ENCODE measurements at regions not wholly inside any gene's neighbourhood (a gene's known extent, or its start where the extent isn't known, plus 50 kb on each side); places are given as distances from the start of the nearest gene placed in this dataset.

GRCh38 chr6:93549868-93550267 lies 130.5 kb upstream of the EPHA7 start:
- no peak for TF ChIP-seq FOXP2 (optimal IDR thresholded peaks at IDR 0.05; ENCODE audit: borderline replicate concordance, extremely low read depth, extremely low read length, insufficient read depth)
- TF ChIP-seq REST (IDR thresholded peaks at IDR 0.05; ENCODE audit: insufficient read depth in 1 of 2, low read depth in 2 of 2, low read length in 2 of 2), result no peak
- TF ChIP-seq SIN3A (IDR thresholded peaks at IDR 0.05; ENCODE audit: borderline replicate concordance, insufficient read depth, low read length), result no peak
- no peak for TF ChIP-seq TAF1 (IDR thresholded peaks at IDR 0.05; ENCODE audit: borderline replicate concordance, insufficient read depth, low read length)
- no peak for TF ChIP-seq POLR2AphosphoS5 (IDR thresholded peaks at IDR 0.05; ENCODE audit: low read depth, low read length)

- TF ChIP-seq REST (IDR thresholded peaks at IDR 0.05; ENCODE audit: insufficient read depth in 1 of 2, low read depth in 2 of 2, low read length in 2 of 2) (no peak), FOXP2 (optimal IDR thresholded peaks at IDR 0.05; ENCODE audit: borderline replicate concordance, extremely low read depth, extremely low read length, insufficient read depth) (no peak), SIN3A (IDR thresholded peaks at IDR 0.05; ENCODE audit: borderline replicate concordance, insufficient read depth, low read length) (no peak), POLR2AphosphoS5 (IDR thresholded peaks at IDR 0.05; ENCODE audit: low read depth, low read length) (no peak), TAF1 (IDR thresholded peaks at IDR 0.05; ENCODE audit: borderline replicate concordance, insufficient read depth, low read length) (no peak)
These were observed 105.5 kb upstream of the EPHA7 start for GRCh38 chr6:93524671-93525451.

GRCh38 chr6:93523365-93523764 lies 104.0 kb upstream of the EPHA7 start:
- TF ChIP-seq FOXP2 (optimal IDR thresholded peaks at IDR 0.05; ENCODE audit: borderline replicate concordance, extremely low read depth, extremely low read length, insufficient read depth), result no peak
- TF ChIP-seq POLR2AphosphoS5 (IDR thresholded peaks at IDR 0.05; ENCODE audit: low read depth, low read length), result no peak
- TF ChIP-seq REST (IDR thresholded peaks at IDR 0.05; ENCODE audit: insufficient read depth in 1 of 2, low read depth in 2 of 2, low read length in 2 of 2), result no peak
- TF ChIP-seq TAF1 (IDR thresholded peaks at IDR 0.05; ENCODE audit: borderline replicate concordance, insufficient read depth, low read length), result no peak
- TF ChIP-seq SIN3A (IDR thresholded peaks at IDR 0.05; ENCODE audit: borderline replicate concordance, insufficient read depth, low read length), result no peak

- TF ChIP-seq SIN3A (IDR thresholded peaks at IDR 0.05; ENCODE audit: borderline replicate concordance, insufficient read depth, low read length) (no peak), TAF1 (IDR thresholded peaks at IDR 0.05; ENCODE audit: borderline replicate concordance, insufficient read depth, low read length) (no peak), REST (IDR thresholded peaks at IDR 0.05; ENCODE audit: insufficient read depth in 1 of 2, low read depth in 2 of 2, low read length in 2 of 2) (no peak), FOXP2 (optimal IDR thresholded peaks at IDR 0.05; ENCODE audit: borderline replicate concordance, extremely low read depth, extremely low read length, insufficient read depth) (no peak), POLR2AphosphoS5 (IDR thresholded peaks at IDR 0.05; ENCODE audit: low read depth, low read length) (no peak)
These were observed 97.1 kb upstream of the EPHA7 start for GRCh38 chr6:93516441-93516840.

All from PFSK-1 (cell line).